8988T (cell line): ENCODE measurements at regions not wholly inside any gene's neighbourhood (a gene's known extent, or its start where the extent isn't known, plus 50 kb on each side); places are given as distances from the start of the nearest gene placed in this dataset.
"Not testable (repeated sequence)": the region's sequence is repeated elsewhere in the genome, so short reads cannot be mapped to it uniquely, and the experiment has no call there.

Experiments used
- DNase-seq: peaks from one replicate; pipeline ENCODE4 v3.0.0; 2011

- DNase-seq = no peak
Observed at GRCh38 chr11:38365274-38365673, 1767.2 kb upstream of the RAG2 start.

- DNase-seq = no peak
Observed at GRCh38 chr11:38356255-38356654, 1758.2 kb upstream of the RAG2 start.

DNA sequence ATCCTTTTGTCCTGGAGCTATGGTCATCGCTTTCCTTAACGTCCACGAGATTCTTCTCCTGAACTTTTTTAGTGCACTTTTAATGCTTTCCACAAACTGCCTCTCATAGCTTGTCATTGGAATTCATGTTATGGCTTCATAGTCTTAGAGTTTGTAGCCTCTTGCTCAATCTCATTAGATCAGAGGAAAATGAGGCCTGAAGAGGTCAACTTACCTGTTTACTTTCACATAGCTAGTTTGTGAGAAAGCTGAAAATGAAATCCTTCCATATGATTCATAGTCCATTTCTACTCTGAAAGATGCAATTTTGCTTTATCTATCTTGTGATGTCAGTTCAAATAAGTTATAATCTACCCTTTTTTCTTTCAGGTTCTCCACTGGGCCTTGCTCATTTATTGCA lies 1747.2 kb upstream of the RAG2 start:
- DNase-seq = no peak

- DNase-seq = not testable (repeated sequence)
Observed at GRCh38 chr11:38341612-38342011, 1743.6 kb upstream of the RAG2 start.

- no peak for DNase-seq
Observed at GRCh38 chr11:38339835-38340440, 1741.9 kb upstream of the RAG2 start.

GRCh38 chr11:38338022-38338421 lies 1740.0 kb upstream of the RAG2 start:
- not testable (repeated sequence) for DNase-seq

DNA sequence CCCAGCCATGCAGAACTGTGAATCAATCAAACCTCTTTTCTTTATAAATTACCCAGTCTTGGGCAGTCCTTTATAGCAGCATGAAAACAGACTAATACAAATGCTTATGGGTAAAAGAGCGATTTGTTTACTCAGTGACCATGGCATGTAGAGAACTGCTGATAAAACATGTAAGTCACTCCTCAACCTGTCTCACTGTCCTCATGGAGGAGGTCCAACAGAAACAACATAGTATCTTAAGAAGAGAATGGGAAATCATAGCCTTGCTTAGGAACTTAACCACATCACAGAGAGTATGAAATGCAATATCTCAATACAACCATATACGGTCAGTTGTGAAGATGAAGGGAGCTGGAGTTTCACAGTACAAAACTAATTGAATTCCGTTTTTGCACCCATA lies 1734.0 kb upstream of the RAG2 start:
- DNase-seq = no peak

GRCh38 chr11:38330578-38330977 lies 1732.5 kb upstream of the RAG2 start:
- DNase-seq = no peak

DNA sequence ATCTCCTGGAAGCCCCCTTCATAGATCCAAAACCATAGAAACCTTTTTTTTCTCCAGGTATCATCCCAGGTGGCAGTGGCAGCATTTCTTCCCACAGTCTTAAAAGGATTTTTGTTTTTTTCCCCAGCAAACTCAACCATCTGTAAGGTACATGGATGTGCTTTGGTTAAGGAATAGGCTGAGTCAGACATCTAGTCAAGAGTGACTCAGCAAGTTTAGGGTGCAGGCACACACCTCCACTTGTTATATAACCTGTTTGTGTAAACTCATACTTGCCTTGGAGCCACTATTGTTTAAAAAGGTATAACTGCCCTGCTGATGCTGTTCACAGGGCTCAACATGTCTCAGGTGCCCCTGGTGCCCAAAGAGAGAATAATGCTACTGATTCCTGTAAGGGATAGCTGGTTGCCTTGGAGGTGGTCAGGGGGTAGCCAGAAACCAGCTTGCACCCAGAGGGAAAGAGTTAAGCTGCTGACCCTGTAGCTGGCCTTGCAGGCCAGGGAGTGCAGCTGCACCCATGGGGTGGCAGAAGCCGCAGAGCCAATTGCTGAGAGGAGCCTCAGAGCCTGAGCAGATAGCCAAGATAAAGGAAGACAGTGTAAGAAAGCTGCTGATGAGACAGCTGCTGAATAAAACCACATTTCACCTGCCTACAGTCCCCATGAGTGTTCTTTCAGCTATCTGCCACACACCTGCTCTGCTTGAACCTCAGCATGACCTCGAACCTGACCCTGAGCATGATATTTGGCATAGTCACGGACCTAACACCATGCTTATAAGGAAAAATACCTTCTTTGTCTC lies 1726.1 kb upstream of the RAG2 start:
- no peak for DNase-seq

DNA sequence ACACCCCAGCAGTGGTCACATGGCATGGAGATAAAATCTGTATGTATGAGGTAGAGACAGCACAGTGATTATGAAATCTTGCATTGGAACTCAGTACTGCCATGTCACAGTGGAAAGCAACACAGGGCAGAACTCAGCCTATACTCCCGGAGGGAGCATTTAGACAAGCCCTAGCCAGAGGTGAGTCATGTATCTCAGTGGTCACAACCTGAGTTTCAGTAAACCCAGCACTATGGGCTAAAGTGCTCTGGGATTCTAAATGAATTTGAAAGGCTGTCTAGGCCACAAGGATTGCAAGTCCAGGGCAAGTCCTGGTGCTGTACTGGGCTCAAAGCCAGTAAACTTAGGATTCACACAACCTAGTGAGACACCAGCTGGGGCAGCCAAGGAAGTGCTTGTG lies 1717.1 kb upstream of the RAG2 start:
- no peak for DNase-seq

DNA sequence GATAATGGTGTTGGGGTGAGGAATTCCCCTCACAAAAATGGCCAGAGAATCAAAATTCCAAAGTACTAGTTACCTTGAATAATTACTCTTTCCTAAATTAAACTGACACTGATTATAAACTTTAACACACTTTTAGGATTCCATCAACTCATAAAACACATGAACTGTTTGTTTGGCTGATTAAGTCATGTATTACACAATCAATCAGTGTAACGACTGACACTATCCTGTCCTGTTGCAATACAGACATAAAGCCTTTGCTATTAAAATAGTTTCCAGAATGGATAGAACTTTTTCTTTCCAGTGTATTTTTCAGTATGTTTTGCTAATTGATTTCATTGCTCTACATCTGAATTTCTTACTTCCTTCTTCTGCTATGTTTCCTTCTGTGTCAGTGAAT lies 1709.4 kb upstream of the RAG2 start:
- DNase-seq = no peak

- no peak for DNase-seq
Observed at GRCh38 chr11:38305682-38306081, 1707.6 kb upstream of the RAG2 start.

DNA sequence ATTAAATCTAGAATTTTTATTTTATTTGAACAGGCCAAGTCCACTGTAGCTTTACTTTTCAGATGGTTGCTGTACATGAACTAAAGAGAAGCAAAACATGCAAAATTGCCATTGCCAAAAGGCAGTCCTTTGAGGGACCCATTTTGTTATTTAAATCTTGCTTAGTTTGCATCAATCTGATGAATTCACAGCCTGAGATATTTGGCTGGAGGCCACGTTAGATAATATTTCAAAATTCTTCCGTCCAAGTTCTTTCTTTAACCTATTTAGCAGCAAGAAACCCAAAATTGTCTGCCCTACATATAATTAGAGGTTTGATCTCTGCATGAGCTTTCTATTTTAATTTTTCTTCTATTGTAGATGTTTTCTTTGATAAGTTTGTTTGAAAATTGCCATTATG lies 1706.9 kb upstream of the RAG2 start:
- DNase-seq = no peak

DNA sequence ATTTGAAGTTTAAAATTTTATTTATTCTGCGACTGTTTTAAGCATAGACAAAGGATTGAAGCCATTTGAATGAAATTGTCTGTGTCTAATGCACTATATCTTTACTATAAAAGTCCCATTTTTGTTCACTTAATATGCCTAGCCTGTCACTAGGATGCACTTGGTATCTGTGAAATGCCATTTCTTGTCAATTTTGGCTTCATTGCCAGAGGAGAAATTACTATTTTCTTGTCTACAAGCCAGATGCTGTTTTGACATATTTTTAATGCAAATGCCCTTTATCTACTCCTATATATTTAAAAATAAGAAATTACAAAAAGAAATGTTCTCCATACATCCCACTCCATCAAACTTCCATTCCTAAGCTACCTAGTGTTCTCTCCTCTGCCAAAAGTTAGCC lies 1704.5 kb upstream of the RAG2 start:
- no peak for DNase-seq

GRCh38 chr11:38300570-38300969 lies 1702.5 kb upstream of the RAG2 start:
- DNase-seq = no peak

DNA sequence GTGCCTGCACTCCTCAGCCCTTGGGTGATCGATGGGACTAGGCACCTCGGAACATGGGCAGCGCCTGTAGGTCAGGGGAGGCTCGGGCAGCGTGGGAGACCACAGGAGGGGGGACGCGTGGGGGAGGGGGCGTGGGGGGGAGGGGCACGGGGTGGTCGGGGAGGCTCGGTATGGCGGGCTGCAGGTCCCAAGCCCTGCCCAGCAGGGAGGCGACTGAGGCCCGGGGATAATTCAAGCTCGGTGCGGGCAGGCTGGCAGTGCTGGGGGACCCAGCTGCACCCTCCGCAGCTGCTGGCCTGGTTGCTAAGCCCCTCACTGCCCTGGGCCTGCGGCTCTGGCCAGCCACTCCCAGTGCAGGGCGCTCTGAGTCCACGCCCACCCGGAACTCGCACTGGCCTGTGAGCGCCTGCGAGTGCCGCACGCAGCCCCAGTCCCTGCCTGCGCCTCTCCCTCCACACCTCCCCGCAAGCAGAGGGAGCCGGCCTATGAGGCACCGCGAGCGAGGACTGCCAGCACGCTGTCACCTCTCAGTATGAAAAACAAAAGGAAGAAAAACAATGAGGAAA lies 1698.3 kb upstream of the RAG2 start:
- DNase-seq = no peak

DNA sequence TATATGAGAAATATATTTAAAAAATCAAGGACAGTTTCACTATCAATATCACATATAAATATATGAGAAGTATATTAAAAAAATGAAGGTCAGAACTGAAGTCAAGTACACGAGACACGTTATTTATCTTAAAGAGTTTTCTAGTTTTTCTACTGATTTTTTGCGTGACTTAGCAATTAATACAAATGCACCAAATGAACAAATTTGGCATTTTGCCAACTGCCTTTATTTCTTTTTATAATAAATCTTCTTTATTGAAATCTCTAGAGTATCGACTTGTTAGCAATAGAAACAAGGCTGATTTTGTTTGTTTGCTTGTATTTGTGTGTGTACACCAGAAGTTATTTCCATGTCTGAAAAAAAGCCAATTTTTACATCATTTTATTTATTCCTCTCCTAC lies 1684.7 kb upstream of the RAG2 start:
- DNase-seq = no peak

GRCh38 chr11:38278457-38279141 lies 1680.6 kb upstream of the RAG2 start:
- DNase-seq = no peak

- DNase-seq = no peak
Observed at GRCh38 chr11:38274031-38274430, 1676.0 kb upstream of the RAG2 start.

- no peak for DNase-seq
Observed at GRCh38 chr11:38272376-38272775, 1674.3 kb upstream of the RAG2 start.

GRCh38 chr11:38266691-38267090 lies 1668.7 kb upstream of the RAG2 start:
- DNase-seq = no peak

GRCh38 chr11:38256436-38256835 lies 1658.4 kb upstream of the RAG2 start:
- DNase-seq = no peak

DNA sequence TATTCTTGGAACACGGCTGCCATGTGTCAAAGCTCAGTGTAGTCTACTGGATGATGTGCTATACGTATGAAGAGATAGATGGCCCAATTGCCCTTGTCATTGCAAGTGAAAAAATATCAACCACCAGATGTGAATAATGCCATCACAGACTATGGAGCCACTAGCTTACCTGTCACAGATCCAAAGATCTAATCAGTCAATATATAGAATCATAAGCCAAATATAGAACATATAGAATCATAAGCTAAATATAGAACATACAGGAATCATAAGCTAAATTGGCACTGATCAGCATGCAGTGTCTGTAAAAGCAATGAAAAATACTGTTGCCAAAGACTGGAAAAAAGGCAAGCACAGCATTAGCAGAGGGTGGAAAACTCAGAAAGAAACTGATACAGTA lies 1656.9 kb upstream of the RAG2 start:
- DNase-seq = no peak

- no peak for DNase-seq
Observed at GRCh38 chr11:38252620-38253019, 1654.6 kb upstream of the RAG2 start.
